Epithelial cell of proximal tubule (primary cell): ENCODE measurements at regions not wholly inside any gene's neighbourhood (a gene's known extent, or its start where the extent isn't known, plus 50 kb on each side); places are given as distances from the start of the nearest gene placed in this dataset.

Experiments
- DNase-seq: peaks from one replicate; pipeline ENCODE4 v3.0.0-alpha.2; 2011; ENCODE audit warnings: low read depth
- H3K4me3 ChIP-seq: 2 replicates; pipeline ENCODE4 v1.5.1; 2011; ENCODE audit warnings: low read depth, mild to moderate bottlenecking, low read length
- TF ChIP-seq, protein P1 (sequence below): conservative IDR thresholded peaks from 2 replicates; pipeline ENCODE4 v1.5.1; 2012; ENCODE audit warnings: low read depth, mild to moderate bottlenecking, low read length

DNA sequence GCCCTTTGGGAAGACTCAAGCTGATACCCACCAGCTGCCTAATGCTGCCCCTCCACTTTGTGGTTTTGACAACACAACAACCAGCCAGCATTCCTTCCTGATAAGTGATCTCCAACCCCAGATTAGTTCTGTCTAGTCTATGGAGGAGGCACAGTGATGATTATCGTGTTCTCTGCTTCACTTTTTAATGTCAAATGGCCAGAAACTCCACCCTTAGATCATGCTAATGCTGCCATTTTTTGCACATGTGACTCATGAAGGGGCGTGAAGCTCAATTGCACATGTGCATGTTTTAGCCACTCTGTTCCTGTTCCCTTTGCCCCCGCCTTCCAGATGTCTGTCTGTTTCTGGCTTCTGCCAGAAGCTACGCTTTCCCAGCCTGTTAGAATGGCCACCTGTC, 199.8 kb downstream of the COG6 start:
- TF ChIP-seq, protein P1, sequence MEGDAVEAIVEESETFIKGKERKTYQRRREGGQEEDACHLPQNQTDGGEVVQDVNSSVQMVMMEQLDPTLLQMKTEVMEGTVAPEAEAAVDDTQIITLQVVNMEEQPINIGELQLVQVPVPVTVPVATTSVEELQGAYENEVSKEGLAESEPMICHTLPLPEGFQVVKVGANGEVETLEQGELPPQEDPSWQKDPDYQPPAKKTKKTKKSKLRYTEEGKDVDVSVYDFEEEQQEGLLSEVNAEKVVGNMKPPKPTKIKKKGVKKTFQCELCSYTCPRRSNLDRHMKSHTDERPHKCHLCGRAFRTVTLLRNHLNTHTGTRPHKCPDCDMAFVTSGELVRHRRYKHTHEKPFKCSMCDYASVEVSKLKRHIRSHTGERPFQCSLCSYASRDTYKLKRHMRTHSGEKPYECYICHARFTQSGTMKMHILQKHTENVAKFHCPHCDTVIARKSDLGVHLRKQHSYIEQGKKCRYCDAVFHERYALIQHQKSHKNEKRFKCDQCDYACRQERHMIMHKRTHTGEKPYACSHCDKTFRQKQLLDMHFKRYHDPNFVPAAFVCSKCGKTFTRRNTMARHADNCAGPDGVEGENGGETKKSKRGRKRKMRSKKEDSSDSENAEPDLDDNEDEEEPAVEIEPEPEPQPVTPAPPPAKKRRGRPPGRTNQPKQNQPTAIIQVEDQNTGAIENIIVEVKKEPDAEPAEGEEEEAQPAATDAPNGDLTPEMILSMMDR, result no peak
- DNase-seq, result no peak
- no peak overlapping the region for H3K4me3 ChIP-seq

DNA sequence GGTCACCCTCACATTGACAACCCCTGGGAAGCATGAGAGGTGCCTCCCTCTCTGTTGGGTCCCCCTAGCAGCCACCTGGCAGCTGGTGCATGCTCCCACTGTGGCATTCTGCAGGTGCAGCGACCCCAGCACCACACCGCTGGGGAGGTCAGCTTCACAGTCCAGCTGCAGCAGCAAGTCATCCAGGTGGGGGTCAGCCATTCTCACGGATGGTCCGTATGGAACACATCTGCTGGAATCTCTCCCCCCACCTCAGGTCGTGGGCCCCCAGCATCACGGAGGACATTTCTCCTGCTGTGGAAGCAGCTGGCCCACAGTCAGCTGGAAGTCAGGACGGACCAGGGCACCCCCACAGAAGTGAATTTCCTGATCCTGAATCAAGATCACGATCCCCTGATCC, 201.3 kb downstream of the COG6 start:
- no peak for DNase-seq
- TF ChIP-seq, protein P1, result no peak
- H3K4me3 ChIP-seq, result no peak overlapping the region

DNA sequence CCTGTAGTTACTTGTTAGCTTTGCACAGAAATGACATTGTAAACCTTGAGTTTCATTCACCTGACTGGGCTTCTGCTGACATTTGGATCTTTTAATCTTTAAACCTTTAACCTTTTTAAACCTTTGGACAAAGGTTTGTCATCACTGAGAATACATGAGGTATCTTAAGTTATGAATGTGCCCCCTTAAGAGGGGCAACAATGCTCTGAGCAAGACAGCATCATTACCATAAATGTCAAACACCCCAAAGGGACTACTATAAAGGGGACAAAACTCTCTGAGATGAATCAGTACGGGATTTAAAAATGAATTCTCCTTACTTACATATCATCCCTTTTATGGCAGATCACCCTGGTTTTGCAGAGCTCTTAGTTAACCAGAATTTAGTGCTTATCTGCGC, 203.3 kb downstream of the COG6 start:
- TF ChIP-seq, protein P1, result no peak
- no peak for DNase-seq
- no peak overlapping the region for H3K4me3 ChIP-seq

DNA sequence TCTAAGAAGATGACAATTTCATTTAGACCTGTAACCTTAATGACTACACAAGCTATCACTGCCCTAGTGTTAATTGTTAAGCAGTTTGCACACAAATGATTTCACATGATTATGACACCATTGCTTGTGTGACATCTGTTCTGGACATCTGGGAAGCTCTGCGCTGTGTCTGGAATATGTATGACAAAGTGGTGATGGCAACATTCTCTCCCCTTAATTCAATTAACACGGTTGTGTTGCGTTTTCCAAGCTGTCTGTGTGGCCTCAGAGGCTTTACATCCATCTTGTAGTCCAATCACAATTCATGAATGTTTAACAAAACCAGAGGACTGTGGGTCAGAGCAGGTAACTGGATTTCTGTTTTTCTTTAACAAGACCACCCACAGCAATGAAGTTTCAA, 204.4 kb downstream of the COG6 start:
- TF ChIP-seq, protein P1, result no peak
- DNase-seq, result no peak
- no peak overlapping the region for H3K4me3 ChIP-seq

DNA sequence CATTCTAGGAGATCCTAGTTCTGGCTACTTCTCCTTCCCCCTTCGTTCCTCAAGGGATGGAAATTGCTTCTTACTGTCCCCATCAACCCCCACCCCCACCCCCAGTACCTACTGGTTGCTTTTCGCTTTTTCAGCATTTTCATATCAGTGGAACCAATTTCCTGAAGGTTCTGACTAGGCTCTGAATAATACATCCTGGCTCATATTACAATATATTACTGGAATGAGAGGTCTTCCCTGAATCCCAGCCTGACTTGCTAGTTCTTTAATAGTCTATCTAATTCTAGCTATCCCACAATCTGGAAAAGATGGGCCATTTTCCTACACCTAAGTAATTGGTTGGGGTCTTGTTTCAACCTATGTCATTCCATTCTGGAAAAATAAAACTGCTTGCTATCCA, 207.4 kb downstream of the COG6 start:
- DNase-seq, result no peak
- TF ChIP-seq, protein P1, result no peak
- H3K4me3 ChIP-seq, result no peak overlapping the region

DNA sequence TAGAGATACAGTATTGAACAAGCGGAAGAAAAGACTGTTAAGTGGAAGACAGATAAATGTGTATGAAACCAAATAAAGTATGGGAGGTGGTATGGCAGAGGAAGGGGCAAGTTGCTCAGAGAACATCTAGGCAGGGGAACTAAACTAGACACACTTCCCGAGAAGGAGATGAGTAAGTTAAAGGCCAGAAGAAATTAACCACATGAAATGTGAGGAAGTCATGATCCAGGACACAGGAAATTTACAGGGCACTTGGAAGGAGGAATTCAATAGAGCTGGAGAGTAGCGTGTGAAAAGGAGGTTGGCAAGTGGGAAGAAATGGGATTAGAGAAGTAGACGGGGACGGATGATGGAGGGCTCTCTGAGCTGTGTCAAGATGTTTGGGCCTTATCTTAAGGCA, 208.8 kb downstream of the COG6 start:
- DNase-seq, result no peak
- TF ChIP-seq, protein P1, result no peak
- no peak overlapping the region for H3K4me3 ChIP-seq

DNA sequence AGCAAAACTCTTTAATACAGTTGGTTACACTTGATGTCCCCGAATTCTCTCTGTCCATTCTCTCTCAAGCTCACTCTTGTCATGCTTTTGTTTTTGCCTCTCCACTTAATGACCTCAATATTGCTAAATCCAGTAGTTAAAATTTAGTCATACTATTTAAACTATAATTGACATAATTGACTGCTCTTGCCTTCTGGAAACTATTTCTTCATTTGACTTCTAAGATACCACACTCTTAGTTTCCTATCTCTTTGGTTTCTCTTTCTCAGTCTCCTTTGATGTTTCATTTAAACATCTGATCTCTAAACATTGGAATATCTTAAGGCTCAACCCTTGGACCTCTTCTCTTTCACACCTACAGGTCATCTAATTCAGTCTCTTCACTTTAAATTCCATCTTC, 211.3 kb downstream of the COG6 start:
- TF ChIP-seq, protein P1, result no peak
- no peak for DNase-seq
- H3K4me3 ChIP-seq, result no peak overlapping the region
